ENCODE measurements at regions not wholly inside any gene's neighbourhood (a gene's known extent, or its start where the extent isn't known, plus 50 kb on each side); places are given as distances from the start of the nearest gene placed in this dataset.

DNA sequence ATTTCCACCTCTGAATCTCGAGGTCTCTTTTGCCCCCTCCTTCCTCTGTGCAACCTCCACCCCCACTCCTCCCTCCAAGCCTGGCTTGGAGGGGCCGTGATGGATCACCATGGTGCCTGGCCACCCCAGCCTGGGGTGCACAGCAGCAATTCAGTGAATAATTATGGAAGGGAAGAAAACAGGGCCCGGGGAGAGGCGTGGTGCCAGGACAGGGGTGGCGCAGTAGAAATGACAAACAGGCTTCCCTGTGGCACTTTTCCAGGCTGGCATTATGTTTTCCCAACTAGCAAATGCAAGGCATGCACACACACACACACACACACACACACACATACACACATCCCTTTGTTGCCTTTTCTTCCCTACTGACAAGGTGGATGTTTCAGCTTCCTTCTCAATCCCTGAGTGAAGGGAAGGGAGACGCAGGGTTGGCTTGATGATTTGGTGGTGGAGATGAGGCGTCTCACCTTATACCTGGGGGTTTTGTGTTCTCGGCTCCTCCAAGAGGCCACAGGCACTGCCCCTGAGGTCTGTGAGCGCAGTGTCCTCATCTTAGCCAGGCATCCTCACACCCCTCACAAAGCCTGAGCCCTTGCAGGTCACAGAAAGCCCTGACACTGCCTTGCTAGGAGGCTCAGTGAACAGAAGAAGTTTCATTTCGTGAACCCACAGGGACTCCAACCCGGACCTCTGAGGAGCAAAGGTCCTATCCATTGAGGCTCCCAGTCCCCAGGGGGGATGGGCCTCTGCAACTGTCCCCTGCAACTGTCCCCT, 215.8 kb downstream of the MATN1 start:
- 73 to 86% (median 83%) methylated on average over 11 of the region's 11 CpGs for WGBS, 5 donors
- no peaks in the 10 kb centered on the region for H3K4me1 ChIP-seq
- H3K27ac ChIP-seq, result no peak overlapping the region
- DNase-seq, result no peak
- peaks cover 0 to 56% (median 0%) of the 10 kb centered on the region in 7 donors for H3K27me3 ChIP-seq (replicated peaks in 1 of 7)
- intact Hi-C loops (cut with DNase I; ENCODE audit: low total_unique reads), result no loop called here
- no peak overlapping the region for H3K4me3 ChIP-seq
- H3K36me3 ChIP-seq, result no peaks in the 10 kb centered on the region
- TF ChIP-seq CTCF (IDR thresholded peaks at IDR 0.05 in 8 of 11, conservative IDR thresholded peaks at IDR 0.05 in 3 of 11), result no peak
- no peak for TF ChIP-seq POLR2A (IDR thresholded peaks at IDR 0.05)
- TF ChIP-seq POLR2AphosphoS5 (IDR thresholded peaks at IDR 0.05), result no peak
- H3K9me3 ChIP-seq, result peaks cover 0 to 4% (median 0%) of the 10 kb centered on the region in 8 donors

DNA sequence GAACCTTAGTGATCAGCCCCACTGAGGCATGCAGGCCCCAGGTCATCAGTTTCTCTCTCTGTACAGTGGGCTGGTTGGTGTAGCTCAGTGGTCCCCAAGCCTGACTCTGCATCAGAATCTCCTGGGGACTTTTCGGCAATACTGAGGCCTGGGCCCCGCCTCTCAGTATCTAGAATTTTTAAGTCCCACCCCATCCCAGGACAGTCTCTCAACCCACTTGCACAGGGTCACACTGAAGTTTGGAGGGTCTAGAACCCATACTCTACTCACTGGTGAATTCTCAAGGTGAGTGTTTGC, 216.4 kb downstream of the MATN1 start:
- TF ChIP-seq POLR2AphosphoS5 (IDR thresholded peaks at IDR 0.05) (no peak), POLR2A (IDR thresholded peaks at IDR 0.05) (no peak), CTCF (IDR thresholded peaks at IDR 0.05 in 8 of 11, conservative IDR thresholded peaks at IDR 0.05 in 3 of 11) (no peak)
- Histone ChIP-seq H3K27ac (no peak overlapping the region), H3K4me1 (no peaks in the 10 kb centered on the region), H3K36me3 (no peaks in the 10 kb centered on the region), H3K9me3 (peaks cover 0 to 10% (median 1%) of the 10 kb centered on the region in 8 donors), H3K27me3 (replicated peaks in 1 of 7) (peaks cover 0 to 56% (median 0%) of the 10 kb centered on the region in 7 donors), H3K4me3 (no peak overlapping the region)
- intact Hi-C loops (cut with DNase I; ENCODE audit: low total_unique reads), result no loop called here
- no peak for DNase-seq
- WGBS, 5 donors, result 86 to 100% (median 93%) methylated on average over 2 of the region's 2 CpGs

GRCh38 chr1:30506291-30507015, 216.9 kb downstream of the MATN1 start:
- Histone ChIP-seq H3K27ac (no peak overlapping the region), H3K4me3 (no peak overlapping the region), H3K4me1 (no peaks in the 10 kb centered on the region), H3K36me3 (no peaks in the 10 kb centered on the region), H3K27me3 (replicated peaks in 1 of 7) (peaks cover 0 to 52% (median 0%) of the 10 kb centered on the region in 7 donors), H3K9me3 (peaks cover 0 to 14% (median 6%) of the 10 kb centered on the region in 8 donors)
- 53 to 70% (median 62%) methylated on average over 10 of the region's 10 CpGs for WGBS, 5 donors
- intact Hi-C loops (cut with DNase I; ENCODE audit: low total_unique reads), result no loop called here
- DNase-seq, result no peak
- TF ChIP-seq POLR2A (IDR thresholded peaks at IDR 0.05), result no peak
- TF ChIP-seq CTCF (IDR thresholded peaks at IDR 0.05 in 8 of 11, conservative IDR thresholded peaks at IDR 0.05 in 3 of 11), result no peak
- no peak for TF ChIP-seq POLR2AphosphoS5 (IDR thresholded peaks at IDR 0.05)

- H3K36me3 ChIP-seq, result no peaks in the 10 kb centered on the region
- H3K27ac ChIP-seq, result no peak overlapping the region
- no peak for TF ChIP-seq CTCF (IDR thresholded peaks at IDR 0.05 in 8 of 11, conservative IDR thresholded peaks at IDR 0.05 in 3 of 11)
- TF ChIP-seq POLR2A (IDR thresholded peaks at IDR 0.05), result no peak
- no peak for TF ChIP-seq POLR2AphosphoS5 (IDR thresholded peaks at IDR 0.05)
- H3K9me3 ChIP-seq, result peaks cover 0 to 19% (median 11%) of the 10 kb centered on the region in 8 donors
- no peak overlapping the region for H3K4me3 ChIP-seq
- intact Hi-C loops (cut with DNase I; ENCODE audit: low total_unique reads), result no loop called here
- WGBS, 5 donors, result 75 to 90% (median 82%) methylated on average over 7 of the region's 7 CpGs
- H3K4me1 ChIP-seq, result no peaks in the 10 kb centered on the region
- no peak for DNase-seq
- H3K27me3 ChIP-seq (replicated peaks in 1 of 7), result peaks cover 0 to 46% (median 0%) of the 10 kb centered on the region in 7 donors
These were observed 217.5 kb downstream of the MATN1 start for GRCh38 chr1:30505853-30506252.

Data from spleen (tissue), 11 donors.